Heart left ventricle (tissue), 16 donors: ENCODE measurements at regions not wholly inside any gene's neighbourhood (a gene's known extent, or its start where the extent isn't known, plus 50 kb on each side); places are given as distances from the start of the nearest gene placed in this dataset.

Experiments used
- ATAC-seq, 4 donors: fragments of 200-7000 bp; cut with Tn5 transposase; one replicate each; pipeline ENCODE4 v1.9.1; 2020 to 2022; ENCODE audit warnings: moderate library complexity in 4 of 4, mild to moderate bottlenecking in 3 of 4, moderate number of reproducible peaks in 1 of 4
- DNase-seq, 5 donors: peaks; one replicate each; pipeline ENCODE4 v3.0.0-alpha.2; 2020
- H3K27ac ChIP-seq, 12 donors: fragments of 200-600 bp; sonication (generic) in 4 of 12; one replicate each; pipeline versions ENCODE4 v1.5.0 to v1.8.0; 2016 to 2022; ENCODE audit warnings: mild to moderate bottlenecking in 2 of 12
- H3K27me3 ChIP-seq, 9 donors: fragments of 200-600 bp; sonication (generic) in 2 of 9; one replicate each; pipeline versions ENCODE4 v1.5.1 to v1.8.0; 2016 to 2022; ENCODE audit warnings: mild to moderate bottlenecking in 3 of 9
- H3K36me3 ChIP-seq, 9 donors: fragments of 200-600 bp; sonication (generic) in 2 of 9; one replicate each; pipeline versions ENCODE4 v1.5.0 to v1.8.0; 2018 to 2022; ENCODE audit warnings: mild to moderate bottlenecking in 2 of 9
- H3K4me1 ChIP-seq, 12 donors: fragments of 200-600 bp; sonication (generic) in 4 of 12; one replicate each; pipeline versions ENCODE4 v1.5.0 to v1.8.0; 2016 to 2022; ENCODE audit warnings: mild to moderate bottlenecking in 3 of 12
- H3K4me3 ChIP-seq, 12 donors: fragments of 200-600 bp; sonication (generic) in 4 of 12; one replicate each; pipeline versions ENCODE4 v1.5.0 to v1.8.0; 2017 to 2022; ENCODE audit warnings: mild to moderate bottlenecking in 9 of 12, moderate library complexity in 4 of 12
- H3K9me3 ChIP-seq, 12 donors: fragments of 200-600 bp; sonication (generic) in 4 of 12; one replicate each; pipeline versions ENCODE4 v1.5.0 to v1.8.0; 2016 to 2022; ENCODE audit warnings: mild to moderate bottlenecking in 1 of 12
- POLR2A ChIP-seq, 2 donors: fragments of 450-650 bp; IDR thresholded peaks; one replicate each; pipeline ENCODE4 v1.6.1; 2017; ENCODE audit warnings: antibody characterized with exemption in 2 of 2, mild to moderate bottlenecking in 2 of 2, moderate library complexity in 2 of 2
- WGBS, 4 donors: extraction: QIAGEN DNeasy Blood & Tissue Kit in 2 of 4; methylation state at CpG; one replicate each; pipeline versions ENCODE4 v1.1.5 to v1.1.7; 2013 to 2018; 5-methylcytosine and 5-hydroxymethylcytosine counted together
- intact Hi-C, 10 donors: fragments of 100-400 bp; cut with DNase I; formaldehyde crosslinking; loops; one replicate each; pipeline versions ENCODE4 v1.11.1 to v1.14.2; 2022
- TF ChIP-seq, protein P1 (sequence below), 12 donors: fragments of 200-600 bp; sonication (generic) in 4 of 12; IDR thresholded peaks; one replicate each; pipeline versions ENCODE4 v1.5.0 to v1.8.0; 2018 to 2022; ENCODE audit warnings: antibody characterized with exemption in 12 of 12, mild to moderate bottlenecking in 5 of 12
- donor health status: ischemic (EF 13 %, LVEDD 7.1; RV severe dilation, severe dysfunction).
- donor health status: healthy with polysubstance abuse.
- donor health status: DM: no; HTN: yes; CAD: no.
- donor health status: DM: no; HTN: no; CAD: no.
- donor health status: ischemic (EF 25% LVEDD 6.9; RV normal size, moderate dysfunction).
- donor health status: ischemic (EF 25% LVEDD 5.7; RV mildly dilated, moderate dysfunction).
- donor health status: healthy.
- donor health status: DM: yes; HTN: yes; CAD: no.
- donor health status: ischemic (EF 35%, LVEDD 5.7; RV mildly dilated, moderate dysfunction).
- donor health status: nonischemic (EF 11% LVEDD 7.7; RV severe dilation, severe dysfunction).
- donor health status: DM: yes; HTN: yes; CAD: no.
- donor health status: PGD.
- donor health status: ischemic (EF 29% LVEDD 5.4; RV normal size, mild dysfunction).
- donor health status: nonischemic (EF 23%, LVEDD 6.1; RV moderate dilation, normal function).

DNA sequence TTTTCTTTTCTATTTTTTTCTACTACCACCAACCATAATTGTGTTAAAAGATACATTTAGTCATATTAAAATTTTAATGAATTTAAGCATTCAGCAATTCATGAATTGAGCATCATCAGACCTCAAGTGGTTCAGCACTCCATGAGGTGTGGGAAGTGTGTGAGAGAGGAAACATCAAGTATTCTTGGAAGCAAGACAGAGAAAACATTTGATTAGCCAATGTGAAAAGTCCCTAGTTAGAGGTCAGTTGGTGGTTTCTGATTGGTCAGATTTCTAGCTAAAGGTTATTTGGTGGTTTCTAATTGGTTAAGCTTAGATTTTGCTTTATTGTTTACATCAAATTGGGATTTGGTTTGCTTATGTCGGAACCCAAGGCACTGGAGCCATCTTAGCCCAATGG, 134.7 kb downstream of the KLF5 start:
- Histone ChIP-seq H3K4me1 (no peaks in the 10 kb centered on the region), H3K9me3 (no peaks in the 10 kb centered on the region), H3K36me3 (no peaks in the 10 kb centered on the region), H3K4me3 (no peak overlapping the region), H3K27me3 (peaks cover 0 to 5% (median 0%) of the 10 kb centered on the region in 9 donors), H3K27ac (no peak overlapping the region)
- 84 to 100% (median 97%) methylated on average over 1 of the region's 1 CpG for whole genome bisulfite sequencing, 4 donors
- TF ChIP-seq, protein P1, sequence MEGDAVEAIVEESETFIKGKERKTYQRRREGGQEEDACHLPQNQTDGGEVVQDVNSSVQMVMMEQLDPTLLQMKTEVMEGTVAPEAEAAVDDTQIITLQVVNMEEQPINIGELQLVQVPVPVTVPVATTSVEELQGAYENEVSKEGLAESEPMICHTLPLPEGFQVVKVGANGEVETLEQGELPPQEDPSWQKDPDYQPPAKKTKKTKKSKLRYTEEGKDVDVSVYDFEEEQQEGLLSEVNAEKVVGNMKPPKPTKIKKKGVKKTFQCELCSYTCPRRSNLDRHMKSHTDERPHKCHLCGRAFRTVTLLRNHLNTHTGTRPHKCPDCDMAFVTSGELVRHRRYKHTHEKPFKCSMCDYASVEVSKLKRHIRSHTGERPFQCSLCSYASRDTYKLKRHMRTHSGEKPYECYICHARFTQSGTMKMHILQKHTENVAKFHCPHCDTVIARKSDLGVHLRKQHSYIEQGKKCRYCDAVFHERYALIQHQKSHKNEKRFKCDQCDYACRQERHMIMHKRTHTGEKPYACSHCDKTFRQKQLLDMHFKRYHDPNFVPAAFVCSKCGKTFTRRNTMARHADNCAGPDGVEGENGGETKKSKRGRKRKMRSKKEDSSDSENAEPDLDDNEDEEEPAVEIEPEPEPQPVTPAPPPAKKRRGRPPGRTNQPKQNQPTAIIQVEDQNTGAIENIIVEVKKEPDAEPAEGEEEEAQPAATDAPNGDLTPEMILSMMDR (IDR thresholded peaks at IDR 0.05) = no peak
- TF ChIP-seq POLR2A (IDR thresholded peaks at IDR 0.05) = no peak
- DNase-seq (no peak), ATAC-seq (no peak)
- intact Hi-C loops = no loop called here

DNA sequence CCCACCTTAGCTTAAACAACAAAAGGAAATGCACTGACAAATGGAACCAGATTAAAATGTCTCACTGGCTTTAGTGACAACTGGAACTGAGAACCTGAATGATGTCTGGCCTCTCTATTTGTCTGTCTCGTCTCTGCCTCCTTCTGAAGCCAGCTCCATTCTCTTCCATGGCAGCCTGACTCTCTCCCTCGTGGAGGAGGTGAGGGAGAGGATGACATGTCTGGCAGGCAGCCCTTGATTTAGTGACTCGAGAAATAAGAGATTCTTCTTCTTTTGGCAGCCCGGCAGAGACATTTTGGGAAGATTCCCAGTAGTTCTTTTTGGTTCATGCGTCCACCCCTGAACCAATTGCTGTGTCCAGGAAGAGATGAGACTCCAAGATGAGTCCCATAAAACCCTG, 131.7 kb downstream of the KLF5 start:
- H3K4me3 ChIP-seq = no peak overlapping the region
- no peaks in the 10 kb centered on the region for H3K36me3 ChIP-seq
- intact Hi-C loops = no loop called here
- TF ChIP-seq, protein P1 (IDR thresholded peaks at IDR 0.05) = no peak
- no peak for TF ChIP-seq POLR2A (IDR thresholded peaks at IDR 0.05)
- no peaks in the 10 kb centered on the region for H3K4me1 ChIP-seq
- peaks cover 0 to 5% (median 0%) of the 10 kb centered on the region in 9 donors for H3K27me3 ChIP-seq
- no peak overlapping the region for H3K27ac ChIP-seq
- ATAC-seq (no peak), DNase-seq (no peak)
- 38 to 59% (median 45%) methylated on average over 5 of the region's 5 CpGs for WGBS, 4 donors
- no peaks in the 10 kb centered on the region for H3K9me3 ChIP-seq

DNA sequence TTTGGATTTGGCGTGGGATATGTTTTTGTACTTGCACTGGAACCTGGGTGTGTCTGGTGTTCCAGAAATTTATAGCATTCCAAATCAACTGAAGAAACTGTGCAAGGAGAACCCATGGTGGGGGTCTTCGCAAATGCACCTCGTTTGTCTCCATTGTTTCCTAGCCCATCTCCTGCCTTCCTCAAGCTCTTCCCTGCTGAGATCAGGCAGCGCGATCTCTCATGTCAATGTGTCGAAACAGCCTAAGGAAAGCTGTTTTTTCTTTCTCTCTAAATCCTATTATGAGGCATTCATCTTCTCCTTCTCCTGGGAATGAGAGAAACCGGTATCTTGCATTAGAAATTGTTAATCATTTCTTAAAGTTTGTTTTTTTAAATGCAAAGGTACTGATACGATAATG, 131.0 kb downstream of the KLF5 start:
- Histone ChIP-seq H3K4me1 (no peaks in the 10 kb centered on the region), H3K27ac (no peak overlapping the region), H3K4me3 (no peak overlapping the region), H3K9me3 (no peaks in the 10 kb centered on the region), H3K36me3 (no peaks in the 10 kb centered on the region), H3K27me3 (peaks cover 0 to 5% (median 0%) of the 10 kb centered on the region in 9 donors)
- whole genome bisulfite sequencing, 4 donors = 52 to 61% (median 57%) methylated on average over 8 of the region's 8 CpGs
- no peak for ATAC-seq
- intact Hi-C loops = no loop called here
- no peak for DNase-seq
- no peak for TF ChIP-seq POLR2A (IDR thresholded peaks at IDR 0.05)
- TF ChIP-seq, protein P1 (IDR thresholded peaks at IDR 0.05) = no peak

DNA sequence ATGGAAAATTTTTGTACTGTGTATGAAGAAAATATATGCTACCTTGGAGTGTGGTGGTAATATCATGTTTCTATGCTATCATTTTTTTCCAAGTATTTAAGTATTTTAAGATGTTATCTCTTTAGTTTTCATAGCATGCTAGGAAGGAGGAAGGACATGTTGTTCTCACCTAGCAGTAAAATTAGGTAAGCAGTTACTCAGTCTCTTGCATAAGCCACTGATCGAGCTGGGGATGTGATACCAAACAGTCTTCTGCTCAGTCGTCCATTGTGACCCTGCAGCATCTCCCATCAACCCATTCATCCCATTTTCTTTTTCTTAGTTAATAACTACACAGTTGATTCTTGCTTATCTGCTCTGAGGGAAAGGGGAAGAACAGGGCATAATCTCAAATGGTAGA, 130.6 kb downstream of the KLF5 start:
- H3K4me1 ChIP-seq = no peaks in the 10 kb centered on the region
- no peaks in the 10 kb centered on the region for H3K9me3 ChIP-seq
- H3K27ac ChIP-seq = no peak overlapping the region
- intact Hi-C loops = no loop called here
- DNase-seq (no peak), ATAC-seq (no peak)
- WGBS, 4 donors = 56 to 68% (median 60%) methylated on average over 2 of the region's 2 CpGs
- TF ChIP-seq, protein P1 (IDR thresholded peaks at IDR 0.05) = no peak
- no peak for TF ChIP-seq POLR2A (IDR thresholded peaks at IDR 0.05)
- H3K36me3 ChIP-seq = no peaks in the 10 kb centered on the region
- peaks cover 0 to 5% (median 0%) of the 10 kb centered on the region in 9 donors for H3K27me3 ChIP-seq
- no peak overlapping the region for H3K4me3 ChIP-seq
